ENCODE measurements at regions not wholly inside any gene's neighbourhood (a gene's known extent, or its start where the extent isn't known, plus 50 kb on each side); places are given as distances from the start of the nearest gene placed in this dataset.
"Not testable (repeated sequence)": the region's sequence is repeated elsewhere in the genome, so short reads cannot be mapped to it uniquely, and the experiment has no call there.

DNA sequence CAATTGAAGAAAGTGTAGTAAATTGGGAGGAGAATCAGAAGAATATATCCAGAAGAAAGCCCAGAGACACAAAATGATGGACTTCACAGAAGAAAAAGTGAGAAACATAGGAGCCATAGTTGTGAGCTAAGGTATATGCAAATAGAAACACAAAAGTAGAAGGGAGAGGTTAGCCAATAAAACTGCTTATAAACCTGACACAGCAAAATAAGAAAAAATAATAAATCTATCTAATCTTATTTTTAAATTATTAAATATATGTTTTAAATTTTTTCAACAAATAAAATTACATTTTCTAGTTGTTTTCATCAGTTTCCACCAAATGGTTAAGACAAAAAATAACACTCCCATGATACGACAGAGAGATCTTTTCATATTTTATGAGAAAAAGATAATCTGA, 903.5 kb downstream of the DNAJB9 start:
- ATAC-seq (no peak), DNase-seq (no peak)
- intact Hi-C loops (cut with micrococcal nuclease), result no loop called here
- H3K36me3 Mint-ChIP-seq, result no peaks in the 10 kb centered on the region
- H3K27ac Mint-ChIP-seq, result no peak overlapping the region
- Histone ChIP-seq H3K4me1 (ENCODE audit: control insufficient read depth in 2 of 2, insufficient read depth in 2 of 2, low read length in 2 of 2) (no peaks in the 10 kb centered on the region), H3K27me3 (ENCODE audit: control insufficient read depth in 2 of 2, insufficient read depth in 2 of 2, low read length in 2 of 2) (no peaks in the 10 kb centered on the region), H3K4me3 (ENCODE audit: low read length) (no peak overlapping the region), H3K27ac (ENCODE audit: low read depth, low read length) (no peak overlapping the region), H3K9me3 (ENCODE audit: control insufficient read depth in 2 of 3, low read length in 3 of 3) (no peaks in the 10 kb centered on the region), H3K36me3 (ENCODE audit: control insufficient read depth in 2 of 3, insufficient read depth in 3 of 3, low read length in 3 of 3) (no peaks in the 10 kb centered on the region)
- peaks cover 0 to 2% (median 0%) of the 10 kb centered on the region in 11 donors for H3K9me3 Mint-ChIP-seq
- no peak overlapping the region for H3K4me3 Mint-ChIP-seq
- H3K27me3 Mint-ChIP-seq, result no peaks in the 10 kb centered on the region
- ChIA-PET CTCF (no interaction called here), POLR2A (no interaction called here)
- no peaks in the 10 kb centered on the region for H3K4me1 Mint-ChIP-seq

DNA sequence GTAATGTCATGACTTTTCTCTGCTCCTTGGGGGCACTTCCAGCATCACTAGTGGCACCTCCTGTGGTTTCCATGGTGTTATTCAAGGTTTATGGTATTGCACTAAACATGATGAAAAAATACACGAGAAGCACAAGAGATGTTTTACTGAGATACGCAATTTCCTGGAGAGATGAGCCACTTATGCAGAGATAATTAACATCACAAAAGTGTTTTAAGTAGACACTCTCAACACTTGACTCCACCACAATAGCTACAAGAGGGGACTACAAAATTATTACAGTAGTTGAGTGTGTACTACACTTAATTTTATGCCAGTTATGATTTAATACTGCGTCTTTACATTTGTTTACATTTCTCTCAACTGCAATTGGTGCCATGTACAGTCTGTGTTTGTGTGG, 906.7 kb downstream of the DNAJB9 start:
- H3K36me3 Mint-ChIP-seq, result no peaks in the 10 kb centered on the region

DNA sequence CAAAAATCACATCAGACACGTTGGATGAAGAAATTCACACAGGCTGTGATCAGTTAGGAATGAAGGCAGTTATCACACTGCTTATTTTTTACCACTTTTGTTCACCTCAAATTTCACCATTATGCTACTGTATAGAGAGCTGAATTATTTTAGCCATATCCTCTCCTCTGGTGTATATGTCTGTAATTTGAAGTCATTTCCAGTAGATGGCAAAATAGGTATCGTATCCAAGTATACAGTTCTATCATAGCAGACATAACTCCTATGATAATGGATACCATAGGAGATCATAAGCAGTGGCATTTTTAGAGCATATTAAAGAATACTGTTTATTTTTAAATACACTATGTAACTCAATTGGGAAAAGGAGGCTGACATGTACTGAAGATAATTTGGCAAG, 909.7 kb downstream of the DNAJB9 start:
- H3K27ac ChIP-seq (ENCODE audit: low read depth, low read length), result no peak overlapping the region
- intact Hi-C loops (cut with micrococcal nuclease), result no loop called here
- H3K36me3 Mint-ChIP-seq, result no peaks in the 10 kb centered on the region
- CTCF ChIA-PET, result no interaction called here
- H3K27ac Mint-ChIP-seq, result no peak overlapping the region
- no peaks in the 10 kb centered on the region for H3K27me3 ChIP-seq (ENCODE audit: control insufficient read depth in 2 of 2, insufficient read depth in 2 of 2, low read length in 2 of 2)
- peaks cover 0 to 5% (median 0%) of the 10 kb centered on the region in 3 experiments for H3K9me3 ChIP-seq (ENCODE audit: control insufficient read depth in 2 of 3, low read length in 3 of 3)
- H3K4me1 ChIP-seq (ENCODE audit: control insufficient read depth in 2 of 2, insufficient read depth in 2 of 2, low read length in 2 of 2), result no peaks in the 10 kb centered on the region
- POLR2A ChIA-PET, result no interaction called here
- peaks cover 0 to 3% (median 0%) of the 10 kb centered on the region in 11 donors for H3K9me3 Mint-ChIP-seq
- H3K4me3 ChIP-seq (ENCODE audit: low read length), result no peak overlapping the region
- no peaks in the 10 kb centered on the region for H3K27me3 Mint-ChIP-seq
- no peak for DNase-seq
- H3K4me3 Mint-ChIP-seq, result no peak overlapping the region
- H3K4me1 Mint-ChIP-seq, result no peaks in the 10 kb centered on the region
- no peaks in the 10 kb centered on the region for H3K36me3 ChIP-seq (ENCODE audit: control insufficient read depth in 2 of 3, insufficient read depth in 3 of 3, low read length in 3 of 3)
- ATAC-seq, result no peak

More for the DNA sequence above, 906.7 kb downstream of the DNAJB9 start:
- Mint-ChIP-seq H3K27ac (no peak overlapping the region), H3K4me1 (no peaks in the 10 kb centered on the region), H3K4me3 (no peak overlapping the region), H3K27me3 (no peaks in the 10 kb centered on the region), H3K9me3 (peaks cover 0 to 2% (median 0%) of the 10 kb centered on the region in 11 donors)
- ATAC-seq (no peak), DNase-seq (no peak)
- Histone ChIP-seq H3K27ac (ENCODE audit: low read depth, low read length) (no peak overlapping the region), H3K36me3 (ENCODE audit: control insufficient read depth in 2 of 3, insufficient read depth in 3 of 3, low read length in 3 of 3) (no peaks in the 10 kb centered on the region), H3K4me1 (ENCODE audit: control insufficient read depth in 2 of 2, insufficient read depth in 2 of 2, low read length in 2 of 2) (no peaks in the 10 kb centered on the region), H3K4me3 (ENCODE audit: low read length) (no peak overlapping the region), H3K27me3 (ENCODE audit: control insufficient read depth in 2 of 2, insufficient read depth in 2 of 2, low read length in 2 of 2) (no peaks in the 10 kb centered on the region), H3K9me3 (ENCODE audit: control insufficient read depth in 2 of 3, low read length in 3 of 3) (no peaks in the 10 kb centered on the region)
- POLR2A ChIA-PET, result no interaction called here
- CTCF ChIA-PET, result no interaction called here
- intact Hi-C loops (cut with micrococcal nuclease), result no loop called here

DNA sequence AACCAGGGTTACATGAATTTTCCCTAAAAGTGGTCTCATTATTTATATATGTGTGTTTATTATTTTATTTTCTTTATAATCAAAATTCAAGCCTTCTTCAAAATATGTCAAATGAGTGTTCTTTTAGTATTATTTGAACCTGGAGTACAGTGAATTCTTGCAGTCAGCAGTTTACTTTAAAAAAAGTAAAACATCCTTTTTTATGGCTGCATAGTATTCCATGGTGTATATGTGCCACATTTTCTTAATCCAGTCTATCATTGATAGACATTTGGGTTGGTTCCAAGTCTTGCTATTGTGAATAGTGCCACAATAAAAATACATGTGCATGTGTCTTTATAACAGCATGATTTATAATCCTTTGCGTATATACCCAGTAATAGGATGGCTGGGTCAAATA, 920.9 kb downstream of the DNAJB9 start:
- intact Hi-C loops (cut with micrococcal nuclease); H3K27me3 ChIP-seq (ENCODE audit: control insufficient read depth in 2 of 2, insufficient read depth in 2 of 2, low read length in 2 of 2); H3K9me3 ChIP-seq (ENCODE audit: control insufficient read depth in 2 of 3, low read length in 3 of 3); ATAC-seq; H3K4me3 ChIP-seq (ENCODE audit: low read length); H3K27ac Mint-ChIP-seq; H3K4me3 Mint-ChIP-seq; POLR2A ChIA-PET; DNase-seq; H3K27ac ChIP-seq (ENCODE audit: low read depth, low read length); H3K4me1 ChIP-seq (ENCODE audit: control insufficient read depth in 2 of 2, insufficient read depth in 2 of 2, low read length in 2 of 2); CTCF ChIA-PET; H3K36me3 ChIP-seq (ENCODE audit: control insufficient read depth in 2 of 3, insufficient read depth in 3 of 3, low read length in 3 of 3); H3K27me3 Mint-ChIP-seq; H3K4me1 Mint-ChIP-seq; H3K36me3 Mint-ChIP-seq: not testable (repeated sequence)
- H3K9me3 Mint-ChIP-seq, result peaks cover 0 to 11% (median 2%) of the 10 kb centered on the region in 11 donors

DNA sequence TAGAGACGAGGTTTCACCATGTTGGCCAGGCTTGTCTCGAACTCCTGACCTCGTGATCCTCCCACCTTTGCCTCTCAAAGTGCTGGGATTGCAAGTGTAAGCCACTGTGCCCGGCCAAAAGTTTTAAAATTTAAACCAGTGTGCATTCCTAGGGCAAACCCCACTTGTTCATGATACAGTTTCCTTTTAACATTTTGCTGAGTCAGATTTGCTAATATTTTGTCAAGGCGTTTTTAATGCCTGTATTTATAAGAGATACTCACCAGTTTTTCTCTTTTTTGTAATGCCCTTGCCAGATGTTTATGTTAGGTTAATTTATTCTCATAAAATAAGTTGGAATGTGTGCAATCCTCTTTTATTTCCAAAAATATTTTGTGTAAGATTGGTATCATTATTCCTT, 927.4 kb downstream of the DNAJB9 start:
- no peaks in the 10 kb centered on the region for H3K36me3 Mint-ChIP-seq
- ChIA-PET CTCF (no interaction called here), POLR2A (no interaction called here)
- H3K27me3 Mint-ChIP-seq, result no peaks in the 10 kb centered on the region
- DNase-seq, result no peak
- intact Hi-C loops (cut with micrococcal nuclease), result no loop called here
- Histone ChIP-seq H3K9me3 (ENCODE audit: control insufficient read depth in 2 of 3, low read length in 3 of 3) (no peaks in the 10 kb centered on the region), H3K4me3 (ENCODE audit: low read length) (no peak overlapping the region), H3K4me1 (ENCODE audit: control insufficient read depth in 2 of 2, insufficient read depth in 2 of 2, low read length in 2 of 2) (no peaks in the 10 kb centered on the region), H3K27ac (ENCODE audit: low read depth, low read length) (no peak overlapping the region), H3K27me3 (ENCODE audit: control insufficient read depth in 2 of 2, insufficient read depth in 2 of 2, low read length in 2 of 2) (no peaks in the 10 kb centered on the region), H3K36me3 (ENCODE audit: control insufficient read depth in 2 of 3, insufficient read depth in 3 of 3, low read length in 3 of 3) (no peaks in the 10 kb centered on the region)
- no peak for ATAC-seq
- H3K27ac Mint-ChIP-seq, result no peak overlapping the region
- H3K4me3 Mint-ChIP-seq, result no peak overlapping the region
- no peaks in the 10 kb centered on the region for H3K4me1 Mint-ChIP-seq
- peaks cover 0 to 20% (median 5%) of the 10 kb centered on the region in 11 donors for H3K9me3 Mint-ChIP-seq

DNA sequence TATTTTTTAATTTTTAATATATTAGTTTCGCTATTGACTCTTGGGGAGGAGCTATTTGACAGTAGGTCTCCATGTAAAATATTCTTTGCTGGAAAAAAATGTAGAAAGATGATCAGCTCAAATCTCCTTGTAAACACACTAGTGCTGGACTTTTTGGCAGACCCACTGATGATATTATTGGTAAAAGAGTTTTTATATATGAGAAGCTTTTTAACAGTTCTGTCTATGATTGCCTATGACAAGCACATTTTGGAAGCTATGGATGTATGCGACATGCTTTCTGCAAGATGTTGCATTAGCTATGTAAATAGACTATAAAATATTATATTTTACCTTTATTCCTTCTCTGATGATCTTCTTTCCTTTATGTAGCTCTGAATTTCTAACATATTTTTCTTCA, 928.5 kb downstream of the DNAJB9 start:
- Histone ChIP-seq H3K36me3 (ENCODE audit: control insufficient read depth in 2 of 3, insufficient read depth in 3 of 3, low read length in 3 of 3) (no peaks in the 10 kb centered on the region), H3K4me3 (ENCODE audit: low read length) (no peak overlapping the region), H3K27ac (ENCODE audit: low read depth, low read length) (no peak overlapping the region), H3K4me1 (ENCODE audit: control insufficient read depth in 2 of 2, insufficient read depth in 2 of 2, low read length in 2 of 2) (no peaks in the 10 kb centered on the region), H3K27me3 (ENCODE audit: control insufficient read depth in 2 of 2, insufficient read depth in 2 of 2, low read length in 2 of 2) (no peaks in the 10 kb centered on the region), H3K9me3 (ENCODE audit: control insufficient read depth in 2 of 3, low read length in 3 of 3) (no peaks in the 10 kb centered on the region)
- Mint-ChIP-seq H3K4me3 (no peak overlapping the region), H3K4me1 (no peaks in the 10 kb centered on the region), H3K36me3 (no peaks in the 10 kb centered on the region), H3K9me3 (peaks cover 0 to 20% (median 5%) of the 10 kb centered on the region in 11 donors), H3K27me3 (no peaks in the 10 kb centered on the region), H3K27ac (no peak overlapping the region)
- ChIA-PET POLR2A (no interaction called here), CTCF (interaction anchor here (0.6 kb wide), 1 partner anchor 770 kb away, joined by 3 read pairs; no protein-coding TSS in a partner anchor)
- DNase-seq (no peak), ATAC-seq (no peak)
- intact Hi-C loops (cut with micrococcal nuclease), result no loop called here

DNA sequence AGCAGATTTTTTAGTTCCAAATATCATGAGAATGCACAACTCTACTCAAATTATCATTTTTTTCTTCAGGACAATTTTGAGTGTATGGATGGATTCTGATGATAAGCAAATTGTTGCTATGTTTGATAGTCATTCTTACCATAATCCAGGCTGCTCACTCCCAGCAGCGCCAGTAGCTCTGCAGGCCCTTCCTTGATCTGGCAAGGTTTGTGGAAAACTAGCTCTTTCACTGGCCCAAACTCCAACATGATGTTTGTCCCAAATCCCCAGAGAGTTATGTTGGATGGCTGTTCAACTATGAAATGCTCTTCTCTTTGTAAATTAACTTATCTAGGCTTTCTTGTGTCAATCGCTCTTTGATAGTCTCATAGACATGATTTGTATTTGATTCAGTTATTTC, 933.7 kb downstream of the DNAJB9 start:
- no peaks in the 10 kb centered on the region for H3K27me3 Mint-ChIP-seq
- no peaks in the 10 kb centered on the region for H3K36me3 Mint-ChIP-seq
- H3K4me1 Mint-ChIP-seq, result no peaks in the 10 kb centered on the region
- ChIA-PET CTCF (no interaction called here), POLR2A (no interaction called here)
- no peak overlapping the region for H3K4me3 Mint-ChIP-seq
- H3K4me1 ChIP-seq (ENCODE audit: control insufficient read depth in 2 of 2, insufficient read depth in 2 of 2, low read length in 2 of 2), result no peaks in the 10 kb centered on the region
- H3K36me3 ChIP-seq (ENCODE audit: control insufficient read depth in 2 of 3, insufficient read depth in 3 of 3, low read length in 3 of 3), result no peaks in the 10 kb centered on the region
- ATAC-seq (no peak), DNase-seq (no peak)
- H3K4me3 ChIP-seq (ENCODE audit: low read length), result no peak overlapping the region
- intact Hi-C loops (cut with micrococcal nuclease), result no loop called here
- H3K27ac Mint-ChIP-seq, result no peak overlapping the region
- H3K9me3 Mint-ChIP-seq, result peaks cover 0 to 19% (median 6%) of the 10 kb centered on the region in 11 donors
- H3K27me3 ChIP-seq (ENCODE audit: control insufficient read depth in 2 of 2, insufficient read depth in 2 of 2, low read length in 2 of 2), result no peaks in the 10 kb centered on the region
- no peak overlapping the region for H3K27ac ChIP-seq (ENCODE audit: low read depth, low read length)
- no peaks in the 10 kb centered on the region for H3K9me3 ChIP-seq (ENCODE audit: control insufficient read depth in 2 of 3, low read length in 3 of 3)

Data from naive thymus-derived CD4-positive, alpha-beta T cell (primary cell).